Choroid plexus epithelial cell (primary cell): ENCODE measurements at regions not wholly inside any gene's neighbourhood (a gene's known extent, or its start where the extent isn't known, plus 50 kb on each side); places are given as distances from the start of the nearest gene placed in this dataset.

Source experiments
- DNase-seq: peaks from one replicate; pipeline ENCODE4 v3.0.0-alpha.2; 2010; ENCODE audit warnings: low read depth
- H3K4me3 ChIP-seq: 2 replicates; pipeline ENCODE4 v1.5.1; 2011; ENCODE audit warnings: low read depth, mild to moderate bottlenecking, control low read depth, low read length, moderate library complexity
- TF ChIP-seq, protein P1 (sequence below): conservative IDR thresholded peaks from 2 replicates; pipeline ENCODE4 v1.5.1; 2011; ENCODE audit warnings: low read depth, mild to moderate bottlenecking, control low read depth, inconsistent platforms, low read length, moderate library complexity

DNA sequence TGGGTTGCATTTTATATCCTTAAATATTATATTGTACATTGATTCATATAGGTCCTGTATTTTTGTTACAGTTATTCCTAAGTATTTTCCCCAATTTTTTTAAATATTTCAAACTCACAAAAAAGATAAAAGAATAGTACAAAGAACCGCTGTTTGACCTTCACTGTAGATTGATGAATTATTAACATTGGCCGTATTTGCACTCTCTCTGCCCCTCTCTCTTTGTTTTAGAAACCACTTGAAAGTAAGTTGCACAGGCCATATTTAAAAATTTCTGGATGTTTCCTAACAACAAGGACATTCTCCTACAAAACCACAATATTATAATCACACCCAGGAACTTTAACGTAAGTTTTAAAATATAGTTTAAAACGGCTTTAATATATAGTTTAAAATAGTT lies 72.0 kb upstream of the DUSP22 start:
- TF ChIP-seq, protein P1, sequence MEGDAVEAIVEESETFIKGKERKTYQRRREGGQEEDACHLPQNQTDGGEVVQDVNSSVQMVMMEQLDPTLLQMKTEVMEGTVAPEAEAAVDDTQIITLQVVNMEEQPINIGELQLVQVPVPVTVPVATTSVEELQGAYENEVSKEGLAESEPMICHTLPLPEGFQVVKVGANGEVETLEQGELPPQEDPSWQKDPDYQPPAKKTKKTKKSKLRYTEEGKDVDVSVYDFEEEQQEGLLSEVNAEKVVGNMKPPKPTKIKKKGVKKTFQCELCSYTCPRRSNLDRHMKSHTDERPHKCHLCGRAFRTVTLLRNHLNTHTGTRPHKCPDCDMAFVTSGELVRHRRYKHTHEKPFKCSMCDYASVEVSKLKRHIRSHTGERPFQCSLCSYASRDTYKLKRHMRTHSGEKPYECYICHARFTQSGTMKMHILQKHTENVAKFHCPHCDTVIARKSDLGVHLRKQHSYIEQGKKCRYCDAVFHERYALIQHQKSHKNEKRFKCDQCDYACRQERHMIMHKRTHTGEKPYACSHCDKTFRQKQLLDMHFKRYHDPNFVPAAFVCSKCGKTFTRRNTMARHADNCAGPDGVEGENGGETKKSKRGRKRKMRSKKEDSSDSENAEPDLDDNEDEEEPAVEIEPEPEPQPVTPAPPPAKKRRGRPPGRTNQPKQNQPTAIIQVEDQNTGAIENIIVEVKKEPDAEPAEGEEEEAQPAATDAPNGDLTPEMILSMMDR: no peak
- H3K4me3 ChIP-seq: no peak overlapping the region
- DNase-seq: no peak

DNA sequence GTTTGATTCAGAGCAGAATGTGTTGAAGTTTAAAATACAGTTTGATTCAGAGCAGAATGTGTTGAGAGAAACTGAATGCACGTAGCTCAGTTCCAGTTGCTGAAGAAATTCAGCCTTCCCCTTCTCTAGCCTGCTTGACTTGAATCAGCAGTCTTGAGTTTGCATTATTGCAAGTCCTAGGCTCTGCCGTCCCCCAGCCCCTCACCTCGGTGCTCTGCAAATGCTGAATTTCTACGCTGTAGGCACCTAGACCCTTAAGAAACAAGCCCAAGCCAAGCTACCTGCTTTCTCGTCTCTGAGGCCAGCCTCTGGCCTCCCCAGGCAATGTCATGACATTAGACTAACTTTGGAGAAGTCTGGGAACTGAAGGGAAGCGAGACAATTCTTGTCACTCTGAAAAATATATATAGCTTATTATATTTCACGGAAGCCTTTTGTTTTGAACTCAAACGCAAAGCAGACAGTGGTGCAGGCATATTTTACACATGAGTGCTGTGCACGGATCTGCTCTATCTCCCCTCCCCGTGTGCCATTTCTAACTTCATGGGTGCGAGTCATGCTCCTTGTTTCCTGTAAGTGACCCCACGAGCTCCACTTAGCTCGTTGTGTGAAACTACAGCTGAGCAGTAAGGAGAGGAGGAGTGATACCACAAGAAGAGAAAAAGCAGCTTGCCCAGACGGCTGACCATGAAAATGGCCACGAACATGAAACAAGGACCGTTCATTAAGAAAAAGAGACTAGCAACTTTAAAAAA lies 71.4 kb upstream of the DUSP22 start:
- TF ChIP-seq, protein P1: no peak
- H3K4me3 ChIP-seq: no peak overlapping the region
- peak; percentile 28 for DNase-seq

DNA sequence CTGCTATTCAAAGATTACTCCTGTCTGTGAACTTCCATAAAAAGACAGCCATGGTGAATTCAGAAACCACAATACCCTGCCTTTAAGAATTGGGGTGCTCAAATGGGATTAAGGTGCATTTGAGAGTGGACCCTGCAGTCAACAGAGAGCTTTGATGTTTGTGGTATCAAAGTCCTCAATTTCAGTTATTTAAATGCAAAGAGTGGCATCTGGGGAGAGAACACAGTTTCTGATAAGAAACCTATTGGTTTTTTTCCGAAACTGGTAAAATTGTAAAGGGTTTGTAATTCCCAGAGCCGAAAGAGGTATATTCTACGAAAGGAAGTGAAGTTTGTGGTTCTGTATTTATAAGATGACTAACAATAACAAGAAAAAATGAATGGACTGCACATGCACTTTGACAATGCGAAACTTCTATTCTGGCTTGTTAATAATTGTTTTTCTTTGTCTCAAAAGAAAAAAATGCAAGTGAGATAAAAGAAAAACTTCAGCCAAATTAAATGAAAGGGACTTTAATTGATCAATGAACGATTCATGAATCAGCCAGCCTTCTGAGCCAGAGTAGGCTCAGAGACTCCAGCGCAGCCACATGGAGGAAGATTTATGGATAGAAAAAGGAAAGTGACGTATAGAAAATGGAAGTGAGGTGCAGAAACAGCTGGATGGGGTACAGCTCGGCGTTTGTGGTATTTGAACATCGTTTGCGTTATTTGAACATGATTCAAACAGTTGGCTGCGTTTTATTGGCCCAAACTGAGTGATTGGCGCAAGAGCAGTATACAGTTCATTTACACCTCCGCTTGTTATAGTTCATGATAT lies 70.5 kb upstream of the DUSP22 start:
- peak; percentile 12 for DNase-seq
- H3K4me3 ChIP-seq: no peak overlapping the region
- TF ChIP-seq, protein P1: no peak

DNA sequence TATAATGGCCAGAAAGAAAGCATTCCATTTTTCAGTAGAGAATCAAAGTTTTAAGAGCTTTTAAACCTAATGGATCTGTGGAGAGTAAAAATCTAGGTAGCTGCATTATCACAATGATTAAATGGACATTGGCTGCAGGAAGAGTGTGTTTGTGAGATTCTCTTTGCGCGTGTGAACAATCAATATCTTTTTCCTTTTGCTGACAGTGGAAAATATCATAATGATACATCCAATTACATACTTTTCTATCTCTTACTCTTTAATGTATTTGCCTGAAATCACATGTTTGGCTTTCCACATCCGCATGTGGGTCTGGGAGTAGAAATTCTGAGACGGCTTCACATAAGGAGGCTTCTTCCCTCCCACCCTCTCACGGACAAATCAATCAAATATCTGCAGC lies 69.8 kb upstream of the DUSP22 start:
- TF ChIP-seq, protein P1: no peak
- H3K4me3 ChIP-seq: no peak overlapping the region
- DNase-seq: no peak

DNA sequence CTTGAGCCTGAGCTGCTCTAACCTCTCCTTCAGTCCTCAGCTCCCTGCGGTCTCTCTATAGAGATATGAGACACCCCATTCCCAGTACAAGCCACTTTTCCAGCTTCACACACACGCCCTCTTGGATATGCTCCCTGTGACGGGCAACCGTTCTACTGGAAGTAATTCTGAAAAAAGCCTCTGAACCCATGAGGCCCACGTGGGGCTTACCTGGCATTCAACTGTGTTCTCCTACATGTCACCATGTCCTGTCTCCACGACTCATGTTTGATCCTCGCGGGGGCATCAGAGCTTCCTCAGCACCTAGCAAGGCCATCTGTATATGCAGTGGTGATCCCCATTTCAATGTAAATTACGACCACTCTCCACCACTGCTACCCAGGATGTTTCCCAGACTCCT lies 69.2 kb upstream of the DUSP22 start:
- H3K4me3 ChIP-seq: no peak overlapping the region
- TF ChIP-seq, protein P1: no peak
- no peak for DNase-seq

DNA sequence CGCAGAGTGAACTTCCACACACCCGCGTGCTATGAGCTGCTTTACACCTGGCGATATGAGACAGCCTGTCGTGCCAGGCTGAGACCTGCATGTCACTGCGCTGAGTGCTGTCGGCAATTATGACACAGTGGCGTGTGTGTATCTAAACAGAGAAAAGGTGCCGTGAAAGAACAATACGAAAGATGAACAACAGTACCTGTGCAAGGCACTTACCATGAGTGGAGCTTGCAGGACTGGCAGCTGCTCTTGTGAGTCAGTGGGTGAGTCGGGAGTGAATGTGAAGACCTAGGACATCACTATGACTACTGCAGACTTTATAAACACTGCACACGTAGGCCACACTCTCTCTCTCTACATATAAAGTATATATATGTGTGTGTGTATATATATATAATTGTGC lies 68.5 kb upstream of the DUSP22 start:
- TF ChIP-seq, protein P1: no peak
- DNase-seq: peak; percentile 23
- no peak overlapping the region for H3K4me3 ChIP-seq
